Aorta (tissue), 5 donors: ENCODE measurements at regions not wholly inside any gene's neighbourhood (a gene's known extent, or its start where the extent isn't known, plus 50 kb on each side); places are given as distances from the start of the nearest gene placed in this dataset.

Source experiments
- ATAC-seq: fragments of 200-7000 bp; cut with Tn5 transposase; one replicate; pipeline ENCODE4 v1.9.1; 2022; ENCODE audit warnings: moderate library complexity; ENCODE audit not compliant: low FRiP score
- DNase-seq, 2 donors: peaks; one replicate each; pipeline ENCODE4 v3.0.0-alpha.2; 2020
- H3K27ac ChIP-seq, 2 donors: one replicate each; pipeline ENCODE4 v1.5.1; 2013; ENCODE audit warnings: low read length in 2 of 2, mild to moderate bottlenecking in 2 of 2, moderate library complexity in 2 of 2, control low read depth in 1 of 2, inconsistent platforms in 1 of 2, low read depth in 1 of 2
- H3K27me3 ChIP-seq, 2 donors: one replicate each; pipeline ENCODE4 v1.6.1; 2013; ENCODE audit warnings: control low read depth in 1 of 2, low read length in 1 of 2, mild to moderate bottlenecking in 1 of 2, moderate library complexity in 1 of 2; ENCODE audit not compliant: insufficient read depth in 2 of 2, control insufficient read depth in 1 of 2
- H3K36me3 ChIP-seq, 2 donors: one replicate each; pipeline ENCODE4 v1.6.1; 2013; ENCODE audit warnings: control low read depth in 1 of 2, low read length in 1 of 2, mild to moderate bottlenecking in 1 of 2; ENCODE audit not compliant: insufficient read depth in 2 of 2, control insufficient read depth in 1 of 2
- H3K4me1 ChIP-seq, 2 donors: one replicate each; pipeline ENCODE4 v1.6.1; 2013; ENCODE audit warnings: low read length in 2 of 2, control low read depth in 1 of 2, mild to moderate bottlenecking in 1 of 2, moderate library complexity in 1 of 2; ENCODE audit not compliant: insufficient read depth in 2 of 2, control insufficient read depth in 1 of 2
- H3K4me3 ChIP-seq, 2 donors: one replicate each; pipeline ENCODE4 v1.5.1; 2013; ENCODE audit warnings: low read length in 2 of 2, control low read depth in 1 of 2, mild to moderate bottlenecking in 1 of 2
- H3K9me3 ChIP-seq: one replicate; pipeline ENCODE4 v1.6.1; 2013; ENCODE audit warnings: mild to moderate bottlenecking, low read length; ENCODE audit not compliant: control insufficient read depth
- WGBS, 2 donors: extraction: QIAGEN DNeasy Blood & Tissue Kit; methylation state at CpG; one replicate each; pipeline ENCODE4 v1.1.7; 2013; 5-methylcytosine and 5-hydroxymethylcytosine counted together
- intact Hi-C, 2 donors: fragments of 100-400 bp; cut with DNase I; formaldehyde crosslinking; loops; one replicate each; pipeline versions ENCODE4 v1.14.2 to v1.15.0; 2022
- donor health status: healthy with polysubstance abuse.
- donor health status: Bipolar disorder and iron deficiency.
- donor health status: DM: no; HTN: no; CAD: no.
- donor health status: DM: no; HTN: no; CAD: no.
- donor health status: DM: yes; HTN: yes; CAD: no.

GRCh38 chr5:68122439-68123328 is 92.9 kb upstream of the PIK3R1 start:
- Histone ChIP-seq H3K36me3 (no peaks in the 10 kb centered on the region), H3K9me3 (no peaks in the 10 kb centered on the region), H3K4me1 (peaks cover 0 to 3% of the 10 kb centered on the region in 2 donors), H3K27me3 (peaks cover 0 to 2% of the 10 kb centered on the region in 2 donors), H3K4me3 (no peak overlapping the region), H3K27ac (no peak overlapping the region)
- ATAC-seq (peak; percentile 21), DNase-seq (no peak)
- WGBS, 2 donors, result 87 to 93% methylated on average over 7 of the region's 7 CpGs
- intact Hi-C loops, result no loop called here

- Histone ChIP-seq H3K27ac (no peak overlapping the region), H3K9me3 (no peaks in the 10 kb centered on the region), H3K36me3 (no peaks in the 10 kb centered on the region), H3K27me3 (peaks cover 0 to 2% of the 10 kb centered on the region in 2 donors), H3K4me1 (no peaks in the 10 kb centered on the region), H3K4me3 (no peak overlapping the region)
- WGBS, 2 donors, result 69 to 83% methylated on average over 2 of the region's 2 CpGs
- intact Hi-C loops, result no loop called here
- ATAC-seq (no peak), DNase-seq (no peak)
Measured at GRCh38 chr5:68116868-68117411, 98.6 kb upstream of the PIK3R1 start.

- intact Hi-C loops, result no loop called here
- peaks cover 0 to 2% of the 10 kb centered on the region in 2 donors for H3K27me3 ChIP-seq
- ATAC-seq, result no peak
- H3K36me3 ChIP-seq, result no peaks in the 10 kb centered on the region
- H3K27ac ChIP-seq, result no peak overlapping the region
- no peaks in the 10 kb centered on the region for H3K9me3 ChIP-seq
- no peak for DNase-seq
- 68 to 74% methylated on average over 2 of the region's 2 CpGs for WGBS, 2 donors
- H3K4me1 ChIP-seq, result no peaks in the 10 kb centered on the region
- H3K4me3 ChIP-seq, result no peak overlapping the region
Measured at GRCh38 chr5:68116408-68116807, 99.1 kb upstream of the PIK3R1 start.

GRCh38 chr5:68115584-68115983 is 100.0 kb upstream of the PIK3R1 start:
- intact Hi-C loops, result no loop called here
- ATAC-seq, result no peak
- Histone ChIP-seq H3K27ac (no peak overlapping the region), H3K4me3 (no peak overlapping the region), H3K9me3 (no peaks in the 10 kb centered on the region), H3K36me3 (no peaks in the 10 kb centered on the region), H3K27me3 (peaks cover 0 to 2% of the 10 kb centered on the region in 2 donors), H3K4me1 (no peaks in the 10 kb centered on the region)
- no peak for DNase-seq
- 91 to 92% methylated on average over 2 of the region's 2 CpGs for WGBS, 2 donors

GRCh38 chr5:68114378-68115040 is 101.0 kb upstream of the PIK3R1 start:
- H3K4me1 ChIP-seq, result no peaks in the 10 kb centered on the region
- H3K27ac ChIP-seq, result no peak overlapping the region
- ATAC-seq (no peak), DNase-seq (no peak)
- no peaks in the 10 kb centered on the region for H3K36me3 ChIP-seq
- intact Hi-C loops, result no loop called here
- no peaks in the 10 kb centered on the region for H3K27me3 ChIP-seq
- WGBS, 2 donors, result 89 to 90% methylated on average over 2 of the region's 2 CpGs
- no peaks in the 10 kb centered on the region for H3K9me3 ChIP-seq
- no peak overlapping the region for H3K4me3 ChIP-seq

GRCh38 chr5:68112658-68113057 is 102.9 kb upstream of the PIK3R1 start:
- intact Hi-C loops, result no loop called here
- 89 to 95% methylated on average over 2 of the region's 2 CpGs for WGBS, 2 donors
- no peaks in the 10 kb centered on the region for H3K4me1 ChIP-seq
- H3K27me3 ChIP-seq, result no peaks in the 10 kb centered on the region
- H3K9me3 ChIP-seq, result no peaks in the 10 kb centered on the region
- ATAC-seq, result no peak
- H3K27ac ChIP-seq, result no peak overlapping the region
- H3K4me3 ChIP-seq, result no peak overlapping the region
- H3K36me3 ChIP-seq, result no peaks in the 10 kb centered on the region
- DNase-seq, result no peak

- intact Hi-C loops, result no loop called here
- no peaks in the 10 kb centered on the region for H3K9me3 ChIP-seq
- H3K27ac ChIP-seq, result no peak overlapping the region
- no peaks in the 10 kb centered on the region for H3K4me1 ChIP-seq
- no peak for DNase-seq
- no peak overlapping the region for H3K4me3 ChIP-seq
- 82 to 84% methylated on average over 1 of the region's 1 CpG for WGBS, 2 donors
- no peaks in the 10 kb centered on the region for H3K27me3 ChIP-seq
- H3K36me3 ChIP-seq, result no peaks in the 10 kb centered on the region
- no peak for ATAC-seq
Measured at GRCh38 chr5:68110894-68111293, 104.7 kb upstream of the PIK3R1 start.

- Histone ChIP-seq H3K4me3 (no peak overlapping the region), H3K27me3 (no peaks in the 10 kb centered on the region), H3K27ac (no peak overlapping the region), H3K4me1 (no peaks in the 10 kb centered on the region), H3K36me3 (no peaks in the 10 kb centered on the region), H3K9me3 (no peaks in the 10 kb centered on the region)
- WGBS, 2 donors, result 56 to 60% methylated on average over 1 of the region's 1 CpG
- ATAC-seq, result no peak
- no peak for DNase-seq
- intact Hi-C loops, result no loop called here
Measured at GRCh38 chr5:68110264-68110663, 105.3 kb upstream of the PIK3R1 start.
